ENCODE measurements at regions not wholly inside any gene's neighbourhood (a gene's known extent, or its start where the extent isn't known, plus 50 kb on each side); places are given as distances from the start of the nearest gene placed in this dataset.
A peak's percentile ranks its signal among the peaks of the same experiment; 100 is the strongest.

- in situ Hi-C loops (cut with MboI; ENCODE audit: low sequenced_read_pairs in 4 of 4) (no loop called here), intact Hi-C loops (cut with DNase I; ENCODE audit: low total_unique reads) (no loop called here)
- no peak for DNase-seq
- peaks cover 0 to 7% of the 10 kb centered on the region in 2 donors for H3K4me1 ChIP-seq
- ATAC-seq, result no peak
- no peaks in the 10 kb centered on the region for H3K36me3 ChIP-seq
- H3K9me3 ChIP-seq, result no peaks in the 10 kb centered on the region
- no peak for TF ChIP-seq CTCF (IDR thresholded peaks at IDR 0.05 in 4 of 5, conservative IDR thresholded peaks at IDR 0.05 in 1 of 5)
- TF ChIP-seq POLR2A (IDR thresholded peaks at IDR 0.05), result no peak
- no peaks in the 10 kb centered on the region for H3K27me3 ChIP-seq
- H3K4me3 ChIP-seq, result no peak overlapping the region
- H3K27ac ChIP-seq, result no peak overlapping the region
Observed at GRCh38 chr5:58255386-58255785, 204.5 kb downstream of the PLK2 start.

- Histone ChIP-seq H3K9me3 (no peaks in the 10 kb centered on the region), H3K27me3 (no peaks in the 10 kb centered on the region), H3K4me1 (peaks cover 0 to 8% of the 10 kb centered on the region in 2 donors), H3K4me3 (no peak overlapping the region), H3K27ac (no peak overlapping the region), H3K36me3 (no peaks in the 10 kb centered on the region)
- ATAC-seq (no peak), DNase-seq (no peak)
- in situ Hi-C loops (cut with MboI; ENCODE audit: low sequenced_read_pairs in 4 of 4), result no loop called here
- TF ChIP-seq POLR2A (IDR thresholded peaks at IDR 0.05), result no peak
- no peak for TF ChIP-seq CTCF (IDR thresholded peaks at IDR 0.05 in 4 of 5, conservative IDR thresholded peaks at IDR 0.05 in 1 of 5)
- intact Hi-C loops (cut with DNase I; ENCODE audit: low total_unique reads), result no loop called here
Observed at GRCh38 chr5:58248221-58248620, 211.7 kb downstream of the PLK2 start.

GRCh38 chr5:58246461-58246944 is 213.4 kb downstream of the PLK2 start:
- intact Hi-C loops (cut with DNase I; ENCODE audit: low total_unique reads) (no loop called here), in situ Hi-C loops (cut with MboI; ENCODE audit: low sequenced_read_pairs in 4 of 4) (no loop called here)
- no peak overlapping the region for H3K4me3 ChIP-seq
- H3K27ac ChIP-seq, result peak overlapping the region in 3 of 4 donors; percentile 4 to 49 (median 22)
- TF ChIP-seq POLR2A (IDR thresholded peaks at IDR 0.05) (no peak), CTCF (IDR thresholded peaks at IDR 0.05 in 4 of 5, conservative IDR thresholded peaks at IDR 0.05 in 1 of 5) (no peak)
- H3K36me3 ChIP-seq, result no peaks in the 10 kb centered on the region
- ATAC-seq, result no peak
- DNase-seq, result no peak
- H3K4me1 ChIP-seq, result peaks cover 0 to 14% of the 10 kb centered on the region in 2 donors
- H3K9me3 ChIP-seq, result no peaks in the 10 kb centered on the region
- H3K27me3 ChIP-seq, result no peaks in the 10 kb centered on the region

GRCh38 chr5:58245476-58245840 is 214.4 kb downstream of the PLK2 start:
- intact Hi-C loops (cut with DNase I; ENCODE audit: low total_unique reads) (no loop called here), in situ Hi-C loops (cut with MboI; ENCODE audit: low sequenced_read_pairs in 4 of 4) (no loop called here)
- Histone ChIP-seq H3K4me3 (no peak overlapping the region), H3K9me3 (no peaks in the 10 kb centered on the region), H3K27me3 (no peaks in the 10 kb centered on the region), H3K36me3 (no peaks in the 10 kb centered on the region), H3K4me1 (peaks cover 0 to 17% of the 10 kb centered on the region in 2 donors), H3K27ac (peak overlapping the region in 3 of 4 donors; percentile 44 to 71 (median 64))
- peak; percentile 47 to 55 for ATAC-seq
- no peak for DNase-seq
- TF ChIP-seq CTCF (IDR thresholded peaks at IDR 0.05 in 4 of 5, conservative IDR thresholded peaks at IDR 0.05 in 1 of 5) (no peak), POLR2A (IDR thresholded peaks at IDR 0.05) (no peak)
